A673 (cell line): ENCODE measurements at regions not wholly inside any gene's neighbourhood (a gene's known extent, or its start where the extent isn't known, plus 50 kb on each side); places are given as distances from the start of the nearest gene placed in this dataset.

Source experiments
- EZH2 ChIP-seq: fragments of 200-600 bp; sonication (generic); IDR thresholded peaks from 2 replicates; pipeline ENCODE4 v1.6.1; 2017; ENCODE audit warnings: borderline replicate concordance, low read depth, mild to moderate bottlenecking, mixed read lengths, antibody characterized with exemption, low read length; ENCODE audit not compliant: poor library complexity, severe bottlenecking
- TF ChIP-seq, protein P1 (sequence below): fragments of 300-800, 200-600 bp; sonication (generic); conservative IDR thresholded peaks from 2 replicates; pipeline ENCODE4 v1.5.1; 2017; ENCODE audit warnings: low read depth, mild to moderate bottlenecking, antibody characterized with exemption, low read length, moderate library complexity, mixed read lengths

DNA sequence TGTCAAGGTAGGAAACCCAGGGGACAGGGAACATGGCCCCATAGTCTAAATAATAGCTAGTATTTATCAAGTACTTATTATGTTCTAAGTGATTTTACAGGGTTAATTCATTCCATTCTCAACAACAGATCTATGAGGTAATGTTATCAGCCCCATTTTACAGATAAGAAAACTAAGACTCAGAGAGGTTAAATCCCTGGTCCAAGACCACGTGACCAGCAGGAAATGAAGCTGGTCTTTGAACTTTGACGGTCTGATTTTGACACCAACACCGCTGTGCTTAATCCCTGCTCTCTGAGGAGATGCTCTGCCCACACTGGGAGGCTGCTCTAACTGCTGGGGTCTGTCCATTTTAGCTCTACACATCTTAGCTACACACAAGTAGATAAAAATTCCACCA lies 253.5 kb downstream of the SPTSSA start:
- TF ChIP-seq, protein P1, sequence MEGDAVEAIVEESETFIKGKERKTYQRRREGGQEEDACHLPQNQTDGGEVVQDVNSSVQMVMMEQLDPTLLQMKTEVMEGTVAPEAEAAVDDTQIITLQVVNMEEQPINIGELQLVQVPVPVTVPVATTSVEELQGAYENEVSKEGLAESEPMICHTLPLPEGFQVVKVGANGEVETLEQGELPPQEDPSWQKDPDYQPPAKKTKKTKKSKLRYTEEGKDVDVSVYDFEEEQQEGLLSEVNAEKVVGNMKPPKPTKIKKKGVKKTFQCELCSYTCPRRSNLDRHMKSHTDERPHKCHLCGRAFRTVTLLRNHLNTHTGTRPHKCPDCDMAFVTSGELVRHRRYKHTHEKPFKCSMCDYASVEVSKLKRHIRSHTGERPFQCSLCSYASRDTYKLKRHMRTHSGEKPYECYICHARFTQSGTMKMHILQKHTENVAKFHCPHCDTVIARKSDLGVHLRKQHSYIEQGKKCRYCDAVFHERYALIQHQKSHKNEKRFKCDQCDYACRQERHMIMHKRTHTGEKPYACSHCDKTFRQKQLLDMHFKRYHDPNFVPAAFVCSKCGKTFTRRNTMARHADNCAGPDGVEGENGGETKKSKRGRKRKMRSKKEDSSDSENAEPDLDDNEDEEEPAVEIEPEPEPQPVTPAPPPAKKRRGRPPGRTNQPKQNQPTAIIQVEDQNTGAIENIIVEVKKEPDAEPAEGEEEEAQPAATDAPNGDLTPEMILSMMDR, result no peak
- no peak for TF ChIP-seq EZH2
